ENCODE measurements at regions not wholly inside any gene's neighbourhood (a gene's known extent, or its start where the extent isn't known, plus 50 kb on each side); places are given as distances from the start of the nearest gene placed in this dataset.

DNA sequence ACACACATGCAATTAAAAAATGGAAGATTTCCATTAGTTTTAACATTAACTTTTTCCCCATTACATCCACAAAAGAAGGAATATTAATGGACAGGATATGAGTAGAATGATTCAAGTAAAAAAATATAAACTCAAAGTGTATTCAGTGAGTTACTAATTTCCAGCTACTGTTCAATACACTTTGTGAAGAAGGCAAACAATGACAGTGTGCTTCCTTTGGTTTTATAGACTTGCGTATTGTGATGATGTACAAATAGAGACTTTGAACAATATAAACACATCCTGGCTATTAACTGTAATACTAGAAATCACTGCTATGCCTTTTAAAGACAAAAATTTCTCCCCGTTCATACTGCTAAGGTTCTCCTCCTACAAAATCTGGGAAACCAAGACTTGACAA is 171.4 kb downstream of the ASB9 start:
- no peak for TF ChIP-seq ZNF274 (IDR thresholded peaks at IDR 0.05; ENCODE audit: low read depth, low read length)
- no peak for TF ChIP-seq SUZ12 (IDR thresholded peaks at IDR 0.05; ENCODE audit: extremely low read depth, insufficient read depth, insufficient read length)
- no peak for TF ChIP-seq YY1 (IDR thresholded peaks at IDR 0.05; ENCODE audit: insufficient read depth, insufficient read length)

Measured in NT2/D1 (cell line).